ENCODE measurements at regions not wholly inside any gene's neighbourhood (a gene's known extent, or its start where the extent isn't known, plus 50 kb on each side); places are given as distances from the start of the nearest gene placed in this dataset.

- TF ChIP-seq ZC3H10 (CRISPR knock-in tag; IDR thresholded peaks at IDR 0.05) (no peak), OSR1 (CRISPR knock-in tag; IDR thresholded peaks at IDR 0.05) (no peak), GLIS3 (CRISPR knock-in tag; IDR thresholded peaks at IDR 0.05) (no peak), ZNF70 (CRISPR knock-in tag; IDR thresholded peaks at IDR 0.05) (no peak), RARB (CRISPR knock-in tag; IDR thresholded peaks at IDR 0.05) (no peak), POU6F1 (CRISPR knock-in tag; IDR thresholded peaks at IDR 0.05; ENCODE audit: borderline replicate concordance, low read depth) (no peak), SNAI2 (CRISPR knock-in tag; IDR thresholded peaks at IDR 0.05) (no peak), ZFP30 (CRISPR knock-in tag; IDR thresholded peaks at IDR 0.05) (no peak), PATZ1 (CRISPR knock-in tag; IDR thresholded peaks at IDR 0.05; ENCODE audit: borderline replicate concordance) (no peak), ZNF565 (CRISPR knock-in tag; conservative IDR thresholded peaks at IDR 0.05; ENCODE audit: low read depth) (no peak), TCF4 (CRISPR knock-in tag; IDR thresholded peaks at IDR 0.05; ENCODE audit: borderline replicate concordance) (no peak), CSDC2 (CRISPR knock-in tag; IDR thresholded peaks at IDR 0.05) (no peak), ZFP3 (CRISPR knock-in tag; IDR thresholded peaks at IDR 0.05) (no peak), TSHZ2 (CRISPR knock-in tag; IDR thresholded peaks at IDR 0.05) (no peak), ARNTL (CRISPR knock-in tag; IDR thresholded peaks at IDR 0.05; ENCODE audit: borderline replicate concordance, low read depth) (no peak), PPARA (CRISPR knock-in tag; IDR thresholded peaks at IDR 0.05; ENCODE audit: borderline replicate concordance) (no peak), ESRRG (CRISPR knock-in tag; IDR thresholded peaks at IDR 0.05) (no peak)
- no peak for ATAC-seq
Measured at GRCh38 chr3:178193846-178194245, 342.4 kb upstream of the KCNMB2 start.

GRCh38 chr3:178194539-178194938 is 341.7 kb upstream of the KCNMB2 start:
- no peak for ATAC-seq

More at GRCh38 chr3:178194539-178194938, 341.7 kb upstream of the KCNMB2 start:
- TF ChIP-seq GLIS3 (CRISPR knock-in tag; IDR thresholded peaks at IDR 0.05) (no peak), BACH2 (CRISPR knock-in tag; IDR thresholded peaks at IDR 0.05; ENCODE audit: borderline replicate concordance) (no peak), ZFP30 (CRISPR knock-in tag; IDR thresholded peaks at IDR 0.05) (no peak), ISL1 (CRISPR knock-in tag; IDR thresholded peaks at IDR 0.05) (no peak), ZNF8 (CRISPR knock-in tag; IDR thresholded peaks at IDR 0.05) (no peak), CSRNP3 (CRISPR knock-in tag; IDR thresholded peaks at IDR 0.05) (no peak), ZNF70 (CRISPR knock-in tag; IDR thresholded peaks at IDR 0.05) (no peak), PATZ1 (CRISPR knock-in tag; IDR thresholded peaks at IDR 0.05; ENCODE audit: borderline replicate concordance) (no peak), CSDC2 (CRISPR knock-in tag; IDR thresholded peaks at IDR 0.05) (no peak), ESRRG (CRISPR knock-in tag; IDR thresholded peaks at IDR 0.05) (no peak)

Measured in SK-N-SH treated with all-trans-retinoic acid at 6 μM for 48 hours (cell line).